NCI-H82 (cell line): ENCODE measurements at regions not wholly inside any gene's neighbourhood (a gene's known extent, or its start where the extent isn't known, plus 50 kb on each side); places are given as distances from the start of the nearest gene placed in this dataset.

Experiments used
- DNase-seq: peaks from one replicate; lab custom pipeline; 2025; lab: John Stamatoyannopoulos, UW

DNA sequence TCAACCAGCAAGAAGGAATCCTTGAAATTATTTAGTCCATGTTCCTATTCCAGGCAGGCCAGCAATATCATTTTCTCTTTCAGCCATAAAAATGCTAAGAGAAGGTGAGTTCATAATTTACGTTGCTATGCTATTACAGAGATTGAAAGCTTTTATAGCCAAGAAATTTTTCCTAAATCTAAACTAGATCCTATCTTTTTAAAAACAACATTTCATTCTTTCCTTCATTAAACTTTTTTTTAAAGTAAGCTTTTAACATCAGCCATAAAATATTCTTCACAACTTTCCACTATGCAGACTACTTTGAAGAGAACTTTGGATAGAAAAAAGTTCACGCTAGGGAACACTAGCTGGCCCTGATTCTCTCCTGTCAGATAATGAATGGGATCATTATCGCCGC is 159.8 kb downstream of the RPS12 start:
- DNase-seq: no peak

DNA sequence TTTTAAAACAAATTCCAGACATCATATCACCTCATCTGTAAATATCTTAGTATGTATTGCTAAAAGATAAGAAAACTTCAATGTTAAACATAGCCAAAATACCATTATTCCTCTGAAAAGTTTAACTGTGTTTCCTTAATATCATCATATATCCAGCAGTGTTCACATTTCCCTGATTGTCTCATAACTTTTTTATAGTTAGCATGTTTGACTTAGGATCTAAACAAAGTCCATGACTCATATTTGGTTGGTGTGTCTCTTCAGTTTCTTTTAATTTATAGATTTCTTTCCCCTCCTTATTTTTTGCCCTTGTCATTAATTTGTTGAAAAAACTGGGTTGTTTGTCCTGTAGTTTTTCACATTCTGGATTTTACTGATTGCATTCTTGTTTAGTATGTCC is 163.0 kb downstream of the RPS12 start:
- DNase-seq: no peak

GRCh38 chr6:132978685-132979084 is 164.3 kb downstream of the RPS12 start:
- no peak for DNase-seq

GRCh38 chr6:132993738-132994137 is 179.4 kb downstream of the RPS12 start:
- no peak for DNase-seq

- no peak for DNase-seq
These were observed 180.6 kb downstream of the RPS12 start for GRCh38 chr6:132995009-132995408.

GRCh38 chr6:132995432-132995831 is 181.1 kb downstream of the RPS12 start:
- DNase-seq: no peak

DNA sequence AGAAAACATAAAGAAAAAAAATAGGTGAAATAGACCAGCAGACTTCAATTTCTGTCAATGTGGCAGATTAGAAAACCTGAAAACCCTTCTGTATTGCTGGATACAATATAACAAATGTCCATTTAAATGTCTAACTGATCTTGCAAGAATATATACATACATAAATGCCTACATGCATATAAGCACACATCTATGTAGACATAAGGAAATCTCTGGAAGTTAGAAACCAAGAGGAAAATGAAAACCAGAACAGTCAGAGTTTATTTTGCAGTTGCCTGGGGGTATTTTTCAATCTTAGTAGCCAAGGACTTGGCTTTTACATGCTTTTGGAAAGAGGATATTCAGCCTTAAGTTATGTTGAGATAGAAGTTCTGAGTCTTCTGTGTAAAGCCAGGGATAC is 184.0 kb downstream of the RPS12 start:
- DNase-seq: no peak

GRCh38 chr6:133001040-133001565 is 186.7 kb downstream of the RPS12 start:
- DNase-seq: no peak

- DNase-seq: no peak
These were observed 190.0 kb downstream of the RPS12 start for GRCh38 chr6:133004304-133004884.

DNA sequence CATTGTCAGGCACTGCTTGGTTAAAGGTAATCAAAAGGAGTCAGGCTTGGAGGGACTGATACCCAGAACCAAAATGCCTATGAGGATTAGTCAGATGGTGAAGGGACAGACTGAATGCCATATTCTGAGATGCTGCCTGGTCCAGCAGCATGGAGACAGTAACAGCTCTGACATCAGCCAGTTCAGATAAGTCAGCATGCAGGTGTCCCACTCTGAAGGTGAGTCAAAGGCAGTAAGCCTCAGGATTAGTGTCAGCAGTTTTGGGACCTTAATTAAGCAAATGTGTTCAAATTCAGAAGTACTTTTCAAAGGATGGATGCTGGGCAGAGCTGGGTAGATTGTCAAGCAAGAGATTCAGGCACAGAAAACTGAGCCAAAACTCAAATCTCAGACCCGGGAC is 198.4 kb downstream of the RPS12 start:
- DNase-seq: no peak

GRCh38 chr6:133016631-133017030 is 202.3 kb downstream of the RPS12 start:
- no peak for DNase-seq

DNA sequence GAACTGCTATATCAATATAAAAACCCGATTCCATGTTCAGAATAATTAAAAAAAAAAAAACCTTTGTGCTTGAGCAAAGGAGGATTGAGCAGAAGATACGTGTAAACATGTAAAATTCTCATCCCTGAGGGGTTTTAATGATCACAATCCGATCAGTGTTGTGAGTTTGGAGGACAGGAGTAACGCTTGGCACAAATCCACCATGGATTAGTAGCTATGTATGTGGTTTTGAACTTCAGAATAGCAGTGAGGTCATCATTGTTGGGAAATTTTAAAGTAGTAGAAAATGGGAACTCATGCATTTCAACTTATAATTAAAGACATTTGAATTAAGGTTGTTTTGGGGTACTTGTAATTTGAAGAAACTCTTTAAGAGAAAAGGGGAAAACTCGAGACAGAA is 203.2 kb downstream of the RPS12 start:
- no peak for DNase-seq

DNA sequence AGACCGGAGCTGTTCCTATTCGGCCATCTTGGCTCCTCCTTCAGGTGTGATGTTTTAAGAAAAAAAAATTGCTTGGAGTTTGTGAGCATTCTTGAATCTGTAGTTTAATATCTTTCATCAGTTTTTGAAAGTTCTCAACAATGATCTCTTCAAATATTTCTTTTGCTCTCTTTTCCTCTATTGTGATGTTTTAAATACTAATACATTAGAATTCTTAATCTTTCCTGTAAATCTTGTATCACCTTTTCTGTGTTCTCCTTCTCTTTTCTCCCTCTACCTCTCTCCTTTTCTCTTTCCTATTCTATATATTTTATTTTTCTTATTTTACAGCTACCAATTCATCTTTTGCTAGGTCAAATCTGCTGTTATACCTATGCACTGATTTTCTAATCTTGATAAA is 212.3 kb downstream of the RPS12 start:
- no peak for DNase-seq

DNA sequence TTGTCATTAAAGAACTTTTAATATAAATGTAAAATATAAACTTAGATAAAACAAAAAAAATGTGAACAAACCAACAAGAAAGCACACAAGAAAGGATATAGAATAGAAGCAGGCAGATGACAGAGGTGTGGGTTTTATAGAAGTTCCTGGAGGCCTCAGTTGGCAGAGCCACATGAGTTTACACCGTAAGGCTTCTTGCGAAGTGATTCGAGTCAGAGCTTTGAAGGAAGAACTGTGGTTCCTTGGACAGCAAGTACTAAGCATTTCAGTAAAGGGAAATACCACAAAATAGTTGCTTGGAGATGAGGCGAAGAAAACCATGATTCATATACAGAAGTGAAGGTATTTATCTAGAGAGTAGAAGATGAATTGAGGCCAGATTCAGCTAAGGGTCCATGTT is 207.9 kb upstream of the EYA4 start:
- no peak for DNase-seq

- no peak for DNase-seq
These were observed 206.5 kb upstream of the EYA4 start for GRCh38 chr6:133034509-133035206.

- DNase-seq: peak; percentile 37
These were observed 200.9 kb upstream of the EYA4 start for GRCh38 chr6:133040094-133040802.

- DNase-seq: peak; percentile 60
These were observed 200.2 kb upstream of the EYA4 start for GRCh38 chr6:133040803-133041419.

- DNase-seq: no peak
These were observed 198.5 kb upstream of the EYA4 start for GRCh38 chr6:133042550-133043120.

DNA sequence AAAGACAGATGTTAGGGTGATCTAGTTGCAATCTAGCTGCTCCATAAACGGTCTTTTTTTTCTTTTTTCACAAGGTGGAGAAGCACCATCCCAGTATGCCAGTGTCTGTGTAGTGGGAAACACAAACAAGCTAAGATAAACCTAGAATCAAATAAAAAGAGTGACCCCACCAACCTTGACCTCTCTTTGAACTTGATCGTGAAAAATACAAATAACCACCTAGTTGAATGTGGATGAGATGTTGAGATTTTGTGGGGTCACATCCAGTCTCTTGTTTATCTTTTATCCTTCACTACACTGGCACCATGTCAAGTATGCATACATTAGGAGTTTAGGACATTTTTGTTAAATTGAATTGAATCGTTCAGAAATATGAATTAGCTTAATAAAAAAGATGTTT is 194.6 kb upstream of the EYA4 start:
- no peak for DNase-seq

GRCh38 chr6:133047065-133047665 is 194.0 kb upstream of the EYA4 start:
- no peak for DNase-seq

DNA sequence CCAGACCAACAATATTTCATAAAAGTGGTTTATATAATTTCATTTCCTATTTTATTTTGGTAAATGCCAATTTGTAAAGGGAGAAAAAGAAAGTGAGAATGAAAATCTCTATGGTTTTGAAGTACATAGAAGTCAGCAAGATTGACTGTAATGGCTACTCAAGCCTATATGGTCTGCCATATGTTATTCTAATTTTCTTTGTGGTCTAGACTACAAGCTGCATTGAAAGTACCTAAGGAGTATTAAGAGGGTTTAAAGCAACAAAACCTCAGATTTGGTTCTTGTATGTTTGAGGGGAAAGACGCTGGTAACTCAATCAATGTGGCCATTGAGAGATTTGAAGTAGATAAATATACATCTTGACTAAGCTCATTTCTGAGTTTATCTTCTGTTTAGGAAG is 193.5 kb upstream of the EYA4 start:
- DNase-seq: no peak

DNA sequence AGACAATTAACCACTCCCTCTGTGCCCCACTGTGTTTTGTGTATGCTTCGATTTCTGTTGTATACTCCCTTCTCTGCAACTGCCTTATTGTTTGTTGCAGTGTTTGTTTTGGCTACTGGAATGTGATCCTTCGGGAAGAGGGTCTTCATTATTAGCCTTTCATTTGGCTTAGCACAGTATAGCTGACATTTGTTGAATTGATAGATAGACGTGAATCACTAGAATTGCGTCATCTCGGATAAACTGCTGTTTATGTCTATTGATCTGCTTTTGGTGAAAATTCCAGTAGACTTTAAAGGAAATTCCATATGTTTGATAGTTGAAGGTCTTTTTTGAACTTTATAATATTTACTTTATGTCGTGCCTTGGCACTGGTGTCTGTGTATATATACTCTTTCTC is 189.9 kb upstream of the EYA4 start:
- DNase-seq: no peak
